ENCODE measurements at regions not wholly inside any gene's neighbourhood (a gene's known extent, or its start where the extent isn't known, plus 50 kb on each side); places are given as distances from the start of the nearest gene placed in this dataset.

DNA sequence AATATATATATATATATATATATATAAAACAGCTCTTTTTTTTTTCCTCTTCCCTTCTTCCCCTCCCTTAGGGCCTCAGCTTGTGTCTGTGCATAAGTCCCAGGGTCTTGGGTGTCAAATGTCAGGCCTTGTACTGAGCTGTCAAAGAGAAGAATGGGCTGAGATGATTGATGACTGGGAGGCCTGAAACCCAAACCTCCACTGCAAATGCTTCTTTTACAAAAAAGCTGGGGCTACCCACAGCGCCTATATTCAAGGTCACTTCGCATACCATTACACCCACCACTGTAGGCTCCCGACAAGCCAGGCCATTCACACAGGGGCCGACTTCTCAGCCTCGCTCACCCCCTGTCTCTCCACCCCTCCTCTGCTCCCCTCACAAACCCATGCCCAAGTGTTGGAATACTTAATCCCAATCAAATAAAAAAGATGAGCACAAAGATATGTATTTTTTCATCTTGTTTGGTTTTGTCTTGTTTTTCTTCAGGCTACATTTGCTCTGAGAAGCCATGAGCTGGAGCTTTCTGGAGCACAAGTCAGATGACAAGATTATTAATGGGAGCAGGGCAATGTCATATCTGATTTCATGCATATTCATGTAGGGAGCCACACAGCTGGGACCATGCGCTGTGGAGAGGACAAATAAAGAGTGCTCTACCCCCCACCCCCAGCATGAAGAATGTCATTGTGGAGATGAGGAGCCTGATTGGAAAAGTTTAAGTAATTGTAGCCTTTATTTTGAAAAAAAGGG, 614.4 kb upstream of the NR2F2 start:
- intact Hi-C loops (cut with DNase I) = no loop called here
- H3K27me3 ChIP-seq = no peaks in the 10 kb centered on the region
- WGBS, 2 donors = 80 to 87% methylated on average over 6 of the region's 6 CpGs
- DNase-seq = no peak
- H3K4me3 ChIP-seq = no peak overlapping the region
- H3K9me3 ChIP-seq = no peaks in the 10 kb centered on the region
- H3K4me1 ChIP-seq = no peaks in the 10 kb centered on the region
- no peaks in the 10 kb centered on the region for H3K36me3 ChIP-seq
- TF ChIP-seq, protein P1, sequence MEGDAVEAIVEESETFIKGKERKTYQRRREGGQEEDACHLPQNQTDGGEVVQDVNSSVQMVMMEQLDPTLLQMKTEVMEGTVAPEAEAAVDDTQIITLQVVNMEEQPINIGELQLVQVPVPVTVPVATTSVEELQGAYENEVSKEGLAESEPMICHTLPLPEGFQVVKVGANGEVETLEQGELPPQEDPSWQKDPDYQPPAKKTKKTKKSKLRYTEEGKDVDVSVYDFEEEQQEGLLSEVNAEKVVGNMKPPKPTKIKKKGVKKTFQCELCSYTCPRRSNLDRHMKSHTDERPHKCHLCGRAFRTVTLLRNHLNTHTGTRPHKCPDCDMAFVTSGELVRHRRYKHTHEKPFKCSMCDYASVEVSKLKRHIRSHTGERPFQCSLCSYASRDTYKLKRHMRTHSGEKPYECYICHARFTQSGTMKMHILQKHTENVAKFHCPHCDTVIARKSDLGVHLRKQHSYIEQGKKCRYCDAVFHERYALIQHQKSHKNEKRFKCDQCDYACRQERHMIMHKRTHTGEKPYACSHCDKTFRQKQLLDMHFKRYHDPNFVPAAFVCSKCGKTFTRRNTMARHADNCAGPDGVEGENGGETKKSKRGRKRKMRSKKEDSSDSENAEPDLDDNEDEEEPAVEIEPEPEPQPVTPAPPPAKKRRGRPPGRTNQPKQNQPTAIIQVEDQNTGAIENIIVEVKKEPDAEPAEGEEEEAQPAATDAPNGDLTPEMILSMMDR (IDR thresholded peaks at IDR 0.05) = no peak
- TF ChIP-seq POLR2A (IDR thresholded peaks at IDR 0.05) = no peak
- no peak overlapping the region for H3K27ac ChIP-seq

DNA sequence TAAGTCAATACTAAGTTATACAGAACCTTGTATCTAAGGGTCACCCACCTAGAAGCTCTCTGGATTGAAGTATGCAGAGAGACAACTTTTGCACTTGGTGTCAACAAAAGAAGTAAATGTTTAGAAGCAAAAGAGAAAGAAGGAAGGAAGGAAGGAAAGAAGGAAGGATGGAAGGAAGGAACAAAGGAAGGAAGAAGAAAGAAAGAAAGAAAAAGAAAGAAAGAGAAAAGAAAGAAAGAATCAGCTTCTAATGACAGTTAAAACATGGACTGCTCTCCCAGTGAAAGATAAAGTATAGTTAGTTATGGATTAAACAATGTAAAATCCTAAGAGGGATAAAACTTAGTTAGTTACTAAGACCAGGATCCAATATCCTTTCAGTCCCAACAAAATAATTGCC, 613.8 kb upstream of the NR2F2 start:
- no peak for DNase-seq
- Histone ChIP-seq H3K4me3 (no peak overlapping the region), H3K27me3 (no peaks in the 10 kb centered on the region), H3K36me3 (no peaks in the 10 kb centered on the region), H3K9me3 (no peaks in the 10 kb centered on the region), H3K4me1 (no peaks in the 10 kb centered on the region), H3K27ac (no peak overlapping the region)
- TF ChIP-seq, protein P1 (IDR thresholded peaks at IDR 0.05) = no peak
- intact Hi-C loops (cut with DNase I) = no loop called here

DNA sequence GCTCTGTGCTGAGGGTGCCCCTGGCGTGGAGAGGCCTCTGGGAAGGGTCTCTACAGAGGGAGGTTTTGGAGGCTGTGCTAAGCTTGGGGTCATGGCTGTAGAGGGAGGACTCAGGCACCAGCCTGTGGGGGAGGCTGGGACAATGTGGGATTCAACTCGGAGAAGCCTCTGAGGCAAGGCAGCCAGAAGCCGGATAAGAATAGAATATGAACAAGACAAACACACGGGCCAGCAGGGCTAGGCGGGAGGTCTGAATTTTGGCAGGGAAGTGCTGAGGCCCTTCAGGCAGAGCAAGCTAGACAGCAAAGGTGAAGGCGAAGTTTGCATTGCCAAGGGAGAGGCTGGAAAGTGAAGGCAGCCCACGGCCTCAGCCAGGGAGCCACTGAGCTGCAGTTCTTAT, 612.1 kb upstream of the NR2F2 start:
- H3K9me3 ChIP-seq = no peaks in the 10 kb centered on the region
- intact Hi-C loops (cut with DNase I) = no loop called here
- H3K4me3 ChIP-seq = no peak overlapping the region
- TF ChIP-seq, protein P1 (IDR thresholded peaks at IDR 0.05) = no peak
- TF ChIP-seq POLR2A (IDR thresholded peaks at IDR 0.05) = no peak
- 50 to 67% methylated on average over 7 of the region's 7 CpGs for WGBS, 2 donors
- DNase-seq = no peak
- H3K36me3 ChIP-seq = no peaks in the 10 kb centered on the region
- no peaks in the 10 kb centered on the region for H3K4me1 ChIP-seq
- no peaks in the 10 kb centered on the region for H3K27me3 ChIP-seq
- peak overlapping the region in 1 of 4 donors; percentile 2 for H3K27ac ChIP-seq

DNA sequence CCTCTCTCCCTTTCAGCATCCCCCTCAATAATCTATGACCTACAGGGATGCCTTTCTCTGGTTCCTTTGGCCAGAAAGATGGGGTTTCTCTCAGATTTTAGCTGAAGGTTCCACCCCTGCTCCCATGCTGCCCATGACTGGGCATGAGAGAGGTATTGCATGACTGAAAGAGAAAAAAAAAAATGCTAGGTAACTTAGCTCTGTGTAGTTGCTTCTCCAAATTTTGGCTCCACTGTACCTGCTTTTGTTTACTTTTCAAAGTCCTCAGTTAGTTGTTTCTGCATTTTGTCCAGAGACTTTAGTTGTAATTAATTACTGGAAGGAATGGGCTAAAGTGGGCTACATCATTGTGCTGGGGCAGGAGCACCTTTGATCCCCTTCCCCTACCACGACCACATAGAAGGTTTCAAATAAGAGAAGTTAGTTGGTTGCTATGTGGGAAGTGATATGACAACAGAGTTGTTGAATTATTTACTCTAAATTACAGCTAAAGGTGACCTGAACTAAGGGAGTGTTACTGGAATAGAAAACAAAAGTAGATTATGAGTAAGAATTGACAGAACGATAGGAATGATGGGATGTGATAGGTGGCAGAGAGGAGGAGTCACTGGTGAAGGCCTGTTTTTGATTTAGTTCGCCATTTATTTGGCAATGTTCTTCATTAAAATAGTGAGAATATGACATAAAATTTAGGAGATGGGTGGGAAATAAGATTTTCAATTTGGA, 605.4 kb upstream of the NR2F2 start:
- no peak overlapping the region for H3K27ac ChIP-seq
- intact Hi-C loops (cut with DNase I) = no loop called here
- no peak for TF ChIP-seq POLR2A (IDR thresholded peaks at IDR 0.05)
- TF ChIP-seq, protein P1 (IDR thresholded peaks at IDR 0.05) = no peak
- WGBS, 2 donors = 70 to 72% methylated on average over 3 of the region's 3 CpGs
- H3K4me1 ChIP-seq = no peaks in the 10 kb centered on the region
- no peak overlapping the region for H3K4me3 ChIP-seq
- H3K36me3 ChIP-seq = no peaks in the 10 kb centered on the region
- no peaks in the 10 kb centered on the region for H3K9me3 ChIP-seq
- DNase-seq = no peak
- peaks cover 0 to 4% (median 0%) of the 10 kb centered on the region in 4 donors for H3K27me3 ChIP-seq

DNA sequence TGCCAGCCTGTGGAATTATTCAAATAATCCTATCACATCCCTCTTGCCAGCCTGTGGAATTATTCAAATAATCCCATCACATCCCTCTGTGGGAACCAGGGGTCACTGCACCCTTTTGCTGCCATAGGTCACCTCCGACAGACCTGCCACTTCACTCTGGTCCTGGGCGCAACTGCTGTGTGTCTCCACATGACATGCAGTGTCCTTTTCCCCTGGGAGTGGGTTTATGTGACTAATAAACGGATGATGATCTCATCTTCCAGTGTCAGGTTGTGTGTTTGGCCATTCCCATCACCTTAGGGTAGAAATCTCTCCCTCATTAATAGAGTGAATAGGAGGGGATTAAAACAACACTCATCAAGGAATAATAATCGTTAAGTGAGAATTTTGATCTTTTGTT, 603.6 kb upstream of the NR2F2 start:
- Histone ChIP-seq H3K4me1 (no peaks in the 10 kb centered on the region), H3K4me3 (no peak overlapping the region), H3K9me3 (no peaks in the 10 kb centered on the region), H3K36me3 (no peaks in the 10 kb centered on the region), H3K27me3 (peaks cover 0 to 4% (median 0%) of the 10 kb centered on the region in 4 donors), H3K27ac (no peak overlapping the region)
- no peak for DNase-seq
- 82 to 85% methylated on average over 4 of the region's 4 CpGs for WGBS, 2 donors
- no peak for TF ChIP-seq POLR2A (IDR thresholded peaks at IDR 0.05)
- TF ChIP-seq, protein P1 (IDR thresholded peaks at IDR 0.05) = no peak
- intact Hi-C loops (cut with DNase I) = no loop called here
